Mesodermal cell (in vitro differentiated cells): ENCODE measurements at regions not wholly inside any gene's neighbourhood (a gene's known extent, or its start where the extent isn't known, plus 50 kb on each side); places are given as distances from the start of the nearest gene placed in this dataset.

Experiments used
- H3K27ac ChIP-seq: 2 replicates; pipeline ENCODE4 v1.7.0; 2013; ENCODE audit warnings: mild to moderate bottlenecking, low read depth, low read length, moderate library complexity; ENCODE audit not compliant: severe bottlenecking
- H3K36me3 ChIP-seq: 2 replicates; pipeline ENCODE4 v1.7.1; 2013; ENCODE audit warnings: mild to moderate bottlenecking, low read length, moderate library complexity; ENCODE audit not compliant: control insufficient read depth, insufficient read depth
- H3K4me1 ChIP-seq: one replicate; pipeline ENCODE4 v1.7.1; 2013; ENCODE audit warnings: mild to moderate bottlenecking, low read length; ENCODE audit not compliant: insufficient read depth, control insufficient read depth, poor library complexity, severe bottlenecking
- H3K4me3 ChIP-seq: 2 replicates; pipeline ENCODE4 v1.7.0; 2013; ENCODE audit warnings: low read length, control low read depth, mild to moderate bottlenecking; ENCODE audit not compliant: insufficient read depth, poor library complexity, severe bottlenecking; ENCODE audit errors: extremely low read depth
- H3K9me3 ChIP-seq: 2 replicates; pipeline ENCODE4 v1.7.1; 2013; ENCODE audit warnings: mild to moderate bottlenecking, low read length, moderate library complexity; ENCODE audit not compliant: control insufficient read depth
- WGBS, 2 experiments: methylation state at CpG; one replicate each; pipeline ENCODE4 v1.1.5; 2013; ENCODE audit warnings: missing lambda C conversion rate in 2 of 2; ENCODE audit not compliant: insufficient coverage in 2 of 2; 5-methylcytosine and 5-hydroxymethylcytosine counted together

GRCh38 chr15:93414576-93415231 lies 325.7 kb upstream of the RGMA start:
- Histone ChIP-seq H3K4me3 (no peak overlapping the region), H3K36me3 (no peaks in the 10 kb centered on the region), H3K9me3 (no peaks in the 10 kb centered on the region), H3K27ac (no peak overlapping the region), H3K4me1 (no peaks in the 10 kb centered on the region)
- 91 to 92% methylated on average over 5 to 8 of the region's 11 CpGs for WGBS, 2 experiments

GRCh38 chr15:93413745-93414144 lies 324.7 kb upstream of the RGMA start:
- WGBS, 2 experiments: 85 to 91% methylated on average over 9 of the region's 10 CpGs
- H3K4me1 ChIP-seq: no peaks in the 10 kb centered on the region
- no peak overlapping the region for H3K4me3 ChIP-seq
- H3K9me3 ChIP-seq: no peaks in the 10 kb centered on the region
- H3K27ac ChIP-seq: no peak overlapping the region
- H3K36me3 ChIP-seq: no peaks in the 10 kb centered on the region

- Histone ChIP-seq H3K36me3 (no peaks in the 10 kb centered on the region), H3K27ac (no peak overlapping the region), H3K4me3 (no peak overlapping the region), H3K4me1 (no peaks in the 10 kb centered on the region), H3K9me3 (no peaks in the 10 kb centered on the region)
- WGBS, 2 experiments: 71 to 100% methylated on average over 1 of the region's 3 CpGs
These were observed 310.1 kb upstream of the RGMA start for GRCh38 chr15:93399121-93399520.

- H3K4me3 ChIP-seq: no peak overlapping the region
- H3K27ac ChIP-seq: no peak overlapping the region
- no peaks in the 10 kb centered on the region for H3K9me3 ChIP-seq
- H3K4me1 ChIP-seq: no peaks in the 10 kb centered on the region
- H3K36me3 ChIP-seq: no peaks in the 10 kb centered on the region
- 83% methylated on average over 2 of the region's 5 CpGs; no CpG with 5 or more reads in 1 of the 2 experiments for WGBS, 2 experiments
These were observed 300.2 kb upstream of the RGMA start for GRCh38 chr15:93389211-93389610.

- Histone ChIP-seq H3K36me3 (no peaks in the 10 kb centered on the region), H3K4me1 (no peaks in the 10 kb centered on the region), H3K4me3 (no peak overlapping the region), H3K27ac (no peak overlapping the region), H3K9me3 (no peaks in the 10 kb centered on the region)
- WGBS, 2 experiments: 100% methylated on average over 1 of the region's 2 CpGs
These were observed 295.9 kb upstream of the RGMA start for GRCh38 chr15:93384886-93385285.

GRCh38 chr15:93382200-93382820 lies 293.3 kb upstream of the RGMA start:
- no peaks in the 10 kb centered on the region for H3K4me1 ChIP-seq
- 73 to 81% methylated on average over 4 to 7 of the region's 9 CpGs for WGBS, 2 experiments
- H3K36me3 ChIP-seq: no peaks in the 10 kb centered on the region
- no peaks in the 10 kb centered on the region for H3K9me3 ChIP-seq
- no peak overlapping the region for H3K27ac ChIP-seq
- H3K4me3 ChIP-seq: no peak overlapping the region

GRCh38 chr15:93378558-93378957 lies 289.5 kb upstream of the RGMA start:
- Histone ChIP-seq H3K36me3 (no peaks in the 10 kb centered on the region), H3K9me3 (no peaks in the 10 kb centered on the region), H3K27ac (no peak overlapping the region), H3K4me3 (no peak overlapping the region), H3K4me1 (no peaks in the 10 kb centered on the region)
- WGBS, 2 experiments: 84 to 86% methylated on average over 8 of the region's 8 CpGs

- Histone ChIP-seq H3K4me3 (no peak overlapping the region), H3K9me3 (no peaks in the 10 kb centered on the region), H3K36me3 (no peaks in the 10 kb centered on the region), H3K27ac (no peak overlapping the region), H3K4me1 (no peaks in the 10 kb centered on the region)
- 73 to 81% methylated on average over 6 to 8 of the region's 9 CpGs for WGBS, 2 experiments
These were observed 283.8 kb upstream of the RGMA start for GRCh38 chr15:93372865-93373223.

- no peaks in the 10 kb centered on the region for H3K4me1 ChIP-seq
- H3K27ac ChIP-seq: no peak overlapping the region
- H3K4me3 ChIP-seq: no peak overlapping the region
- no peaks in the 10 kb centered on the region for H3K36me3 ChIP-seq
- no peaks in the 10 kb centered on the region for H3K9me3 ChIP-seq
- WGBS, 2 experiments: 87 to 94% methylated on average over 9 to 11 of the region's 11 CpGs
These were observed 283.3 kb upstream of the RGMA start for GRCh38 chr15:93372208-93372864.

GRCh38 chr15:93366387-93367100 lies 277.5 kb upstream of the RGMA start:
- Histone ChIP-seq H3K36me3 (no peaks in the 10 kb centered on the region), H3K27ac (no peak overlapping the region), H3K4me1 (no peaks in the 10 kb centered on the region), H3K4me3 (no peak overlapping the region), H3K9me3 (no peaks in the 10 kb centered on the region)
- 19 to 42% methylated on average over 3 of the region's 5 CpGs for WGBS, 2 experiments
